GM23338 (cell line): ENCODE measurements at regions not wholly inside any gene's neighbourhood (a gene's known extent, or its start where the extent isn't known, plus 50 kb on each side); places are given as distances from the start of the nearest gene placed in this dataset.

Experiments
- ATAC-seq: fragments of 200-7000 bp; cut with Tn5 transposase; 3 replicates; pipeline ENCODE4 v1.9.1; 2020
- DNase-seq: peaks from one replicate; pipeline ENCODE4 v3.0.0-alpha.2; 2015; ENCODE audit warnings: low spot score
- H2AFZ ChIP-seq: fragments of 200-600 bp; sonication (generic); 2 replicates; pipeline ENCODE4 v1.8.0; 2016; ENCODE audit warnings: antibody characterized with exemption, mild to moderate bottlenecking, moderate library complexity
- H3F3A ChIP-seq: fragments of 200-600 bp; sonication (generic); replicated peaks from 2 replicates; pipeline ENCODE4 v1.8.0; 2017; ENCODE audit warnings: antibody characterized with exemption, mixed run types, low read depth
- H3K27ac ChIP-seq: fragments of 200-600 bp; sonication (generic); 2 replicates; pipeline ENCODE4 v1.6.1; 2016; ENCODE audit warnings: low read depth
- H3K27me3 ChIP-seq: fragments of 200-600 bp; sonication (generic); 2 replicates; pipeline ENCODE4 v1.8.0; 2016; ENCODE audit warnings: mild to moderate bottlenecking, mixed run types, moderate library complexity; ENCODE audit not compliant: insufficient read depth
- H3K36me3 ChIP-seq: fragments of 200-600 bp; sonication (generic); 2 replicates; pipeline ENCODE4 v1.8.0; 2016; ENCODE audit warnings: mild to moderate bottlenecking; ENCODE audit not compliant: insufficient read depth
- H3K4me1 ChIP-seq: fragments of 200-600 bp; sonication (generic); 2 replicates; pipeline ENCODE4 v1.8.0; 2016; ENCODE audit warnings: mild to moderate bottlenecking, moderate library complexity; ENCODE audit not compliant: insufficient read depth
- H3K4me2 ChIP-seq: fragments of 200-600 bp; sonication (generic); 2 replicates; pipeline ENCODE4 v1.7.1; 2017; ENCODE audit warnings: mixed run types
- H3K4me3 ChIP-seq: fragments of 200-600 bp; sonication (generic); 2 replicates; pipeline ENCODE4 v1.6.1; 2016; ENCODE audit warnings: mixed run types
- H3K79me2 ChIP-seq: fragments of 200-600 bp; sonication (generic); replicated peaks from 2 replicates; pipeline ENCODE4 v1.8.0; 2017; ENCODE audit warnings: mild to moderate bottlenecking; ENCODE audit not compliant: insufficient read depth
- H3K9me2 ChIP-seq: fragments of 200-600 bp; sonication (generic); 2 replicates; pipeline ENCODE4 v1.8.0; 2017; ENCODE audit not compliant: insufficient read depth
- H4K20me1 ChIP-seq: fragments of 200-600 bp; sonication (generic); replicated peaks from 2 replicates; pipeline ENCODE4 v1.8.0; 2017; ENCODE audit warnings: mild to moderate bottlenecking; ENCODE audit not compliant: insufficient read depth
- H3K27ac Mint-ChIP-seq: 2 replicates; pipeline ENCODE4 v1.8.0; 2020; ENCODE audit warnings: inconsistent platforms, mild to moderate bottlenecking, moderate library complexity, mixed read lengths
- H3K27me3 Mint-ChIP-seq: 3 replicates; pipeline ENCODE4 v1.8.0; 2022; ENCODE audit warnings: low read depth, mild to moderate bottlenecking, moderate library complexity, mixed read lengths, inconsistent platforms; ENCODE audit not compliant: insufficient read depth, poor library complexity
- H3K36me3 Mint-ChIP-seq: 3 replicates; pipeline ENCODE4 v1.8.0; 2021; ENCODE audit warnings: low read depth, mild to moderate bottlenecking, inconsistent platforms, moderate library complexity, mixed read lengths
- H3K4me1 Mint-ChIP-seq: 3 replicates; pipeline ENCODE4 v1.8.0; 2020; ENCODE audit warnings: mild to moderate bottlenecking, inconsistent platforms, mixed read lengths
- H3K4me3 Mint-ChIP-seq: 3 replicates; pipeline ENCODE4 v1.8.0; 2021; ENCODE audit warnings: moderate library complexity, mild to moderate bottlenecking, inconsistent platforms, mixed read lengths
- H3K9me3 Mint-ChIP-seq: 3 replicates; pipeline ENCODE4 v1.8.0; 2020; ENCODE audit warnings: moderate library complexity, mild to moderate bottlenecking, inconsistent platforms, mixed read lengths
- CTCF ChIP-seq, 2 experiments: fragments of 200-600 bp in 1 of 2; sonication (generic) in 1 of 2; conservative IDR thresholded peaks; 2 replicates each; pipeline versions ENCODE4 v1.5.1 to v1.6.1; 2016 to 2017; ENCODE audit warnings: antibody characterized with exemption in 2 of 2, low read depth in 2 of 2, mild to moderate bottlenecking in 2 of 2, moderate library complexity in 1 of 2
- ETS1 ChIP-seq: IDR thresholded peaks from 2 replicates; pipeline ENCODE4 v1.6.1; 2016; ENCODE audit warnings: antibody characterized with exemption
- EZH2 ChIP-seq: fragments of 200-600 bp; sonication (generic); IDR thresholded peaks from one replicate; pipeline ENCODE4 v1.8.0; 2017; ENCODE audit warnings: antibody characterized with exemption, mild to moderate bottlenecking, low read depth; ENCODE audit not compliant: unreplicated experiment
- EZH2phosphoT487 ChIP-seq: fragments of 200-600 bp; sonication (generic); IDR thresholded peaks from one replicate; pipeline ENCODE4 v1.8.1; 2018; ENCODE audit warnings: antibody characterized with exemption; ENCODE audit not compliant: unreplicated experiment
- JUNB ChIP-seq: IDR thresholded peaks from one replicate; pipeline ENCODE4 v1.6.1; 2016; ENCODE audit warnings: antibody characterized with exemption; ENCODE audit not compliant: unreplicated experiment
- REST ChIP-seq: IDR thresholded peaks from one replicate; pipeline ENCODE4 v1.6.1; 2018; ENCODE audit warnings: antibody characterized with exemption; ENCODE audit not compliant: unreplicated experiment
- STAT1 ChIP-seq: IDR thresholded peaks from one replicate; pipeline ENCODE4 v1.6.1; 2016; ENCODE audit warnings: antibody characterized with exemption; ENCODE audit not compliant: unreplicated experiment
- ZNF114 ChIP-seq: fragments of 250-450 bp; sonication (Bioruptor Pico); IDR thresholded peaks from 2 replicates; pipeline ENCODE4 v1.5.0; 2020; ENCODE audit warnings: mild to moderate bottlenecking, moderate library complexity

GRCh38 chr17:79316805-79317204 is 242.2 kb downstream of the ENGASE start (continued):
- TF ChIP-seq STAT1 (no peak), CTCF (conservative IDR thresholded peaks at IDR 0.05; ENCODE audit: low read depth in 2 of 2) (no peak), REST (no peak), EZH2 (no peak), ETS1 (no peak)

GRCh38 chr17:79315358-79316105 is 240.9 kb downstream of the ENGASE start:
- Histone ChIP-seq H4K20me1 (no peaks in the 10 kb centered on the region), H3K4me3 (no peak overlapping the region), H3K27me3 (no peaks in the 10 kb centered on the region), H3K4me1 (peaks cover 7% of the 10 kb centered on the region; the same call in 1 of the 2 replicates), H3K79me2 (no peaks in the 10 kb centered on the region), H3K9me2 (no peaks in the 10 kb centered on the region), H2AFZ (peak overlapping the region; percentile 72; the same call in 1 of the 2 replicates), H3K36me3 (no peaks in the 10 kb centered on the region), H3K27ac (no peak overlapping the region), H3F3A (no peaks in the 10 kb centered on the region), H3K4me2 (no peak overlapping the region)
- Mint-ChIP-seq H3K4me1 (peaks cover 24% of the 10 kb centered on the region), H3K27ac (no peak overlapping the region), H3K4me3 (no peak overlapping the region), H3K9me3 (no peaks in the 10 kb centered on the region), H3K36me3 (no peaks in the 10 kb centered on the region), H3K27me3 (peaks cover 1% of the 10 kb centered on the region)
- DNase-seq: peak; percentile 30
- peak in 1 of 2 experiments; percentile 18; a peak in 1 of 4 replicates for TF ChIP-seq CTCF (conservative IDR thresholded peaks at IDR 0.05; ENCODE audit: low read depth in 2 of 2)
- no peak for TF ChIP-seq EZH2
- no peak for TF ChIP-seq JUNB
- TF ChIP-seq ZNF114 (CRISPR knock-in tag): no peak
- no peak for TF ChIP-seq EZH2phosphoT487
- TF ChIP-seq STAT1: no peak
- ATAC-seq: peak; percentile 63
